Vagina (tissue), 2 donors: ENCODE measurements at regions not wholly inside any gene's neighbourhood (a gene's known extent, or its start where the extent isn't known, plus 50 kb on each side); places are given as distances from the start of the nearest gene placed in this dataset.

Source experiments
- CTCF ChIP-seq, 3 experiments: fragments of 450-650 bp in 2 of 3; fragments of 200-600 bp in 1 of 3; sonication (generic) in 1 of 3; IDR thresholded peaks; one replicate each; pipeline ENCODE4 v1.5.1; 2017 to 2019; ENCODE audit warnings: antibody characterized with exemption in 3 of 3, mild to moderate bottlenecking in 2 of 3, moderate library complexity in 2 of 3
- POLR2A ChIP-seq, 2 donors: fragments of 450-650 bp; IDR thresholded peaks; one replicate each; pipeline ENCODE4 v1.6.1; 2017; ENCODE audit warnings: antibody characterized with exemption in 2 of 2, mild to moderate bottlenecking in 2 of 2, moderate library complexity in 2 of 2

GRCh38 chr11:109059402-109059801 lies 362.6 kb upstream of the C11orf87 start:
- TF ChIP-seq CTCF (IDR thresholded peaks at IDR 0.05) (no peak), POLR2A (IDR thresholded peaks at IDR 0.05) (no peak)
